Type B pancreatic cell (in vitro differentiated cells): ENCODE measurements at regions not wholly inside any gene's neighbourhood (a gene's known extent, or its start where the extent isn't known, plus 50 kb on each side); places are given as distances from the start of the nearest gene placed in this dataset.

Experiments used
- DNase-seq: peaks from one replicate; pipeline ENCODE4 v3.0.0; 2021; ENCODE audit warnings: mixed read lengths; ENCODE audit not compliant: unreplicated experiment; ENCODE audit errors: extremely low spot score
- H3K27ac Mint-ChIP-seq: 2 replicates; pipeline ENCODE4 v1.8.0; 2021; ENCODE audit warnings: mild to moderate bottlenecking, mixed read lengths
- H3K27me3 Mint-ChIP-seq: 2 replicates; pipeline ENCODE4 v1.8.0; 2021; ENCODE audit warnings: mixed read lengths
- H3K36me3 Mint-ChIP-seq: 2 replicates; pipeline ENCODE4 v1.8.0; 2021; ENCODE audit warnings: mixed read lengths
- H3K4me1 Mint-ChIP-seq: one replicate; pipeline ENCODE4 v1.8.0; 2021; ENCODE audit warnings: mixed read lengths; ENCODE audit not compliant: unreplicated experiment
- H3K4me3 Mint-ChIP-seq: 2 replicates; pipeline ENCODE4 v1.8.0; 2021; ENCODE audit warnings: mild to moderate bottlenecking, mixed read lengths
- H3K9me3 Mint-ChIP-seq: 2 replicates; pipeline ENCODE4 v1.8.0; 2021; ENCODE audit warnings: mixed read lengths
- TF ChIP-seq, protein P1 (sequence below): fragments of 200-600 bp; sonication (generic); conservative IDR thresholded peaks from 2 replicates; pipeline ENCODE4 v1.5.0; 2021; ENCODE audit warnings: antibody characterized with exemption, mild to moderate bottlenecking

DNA sequence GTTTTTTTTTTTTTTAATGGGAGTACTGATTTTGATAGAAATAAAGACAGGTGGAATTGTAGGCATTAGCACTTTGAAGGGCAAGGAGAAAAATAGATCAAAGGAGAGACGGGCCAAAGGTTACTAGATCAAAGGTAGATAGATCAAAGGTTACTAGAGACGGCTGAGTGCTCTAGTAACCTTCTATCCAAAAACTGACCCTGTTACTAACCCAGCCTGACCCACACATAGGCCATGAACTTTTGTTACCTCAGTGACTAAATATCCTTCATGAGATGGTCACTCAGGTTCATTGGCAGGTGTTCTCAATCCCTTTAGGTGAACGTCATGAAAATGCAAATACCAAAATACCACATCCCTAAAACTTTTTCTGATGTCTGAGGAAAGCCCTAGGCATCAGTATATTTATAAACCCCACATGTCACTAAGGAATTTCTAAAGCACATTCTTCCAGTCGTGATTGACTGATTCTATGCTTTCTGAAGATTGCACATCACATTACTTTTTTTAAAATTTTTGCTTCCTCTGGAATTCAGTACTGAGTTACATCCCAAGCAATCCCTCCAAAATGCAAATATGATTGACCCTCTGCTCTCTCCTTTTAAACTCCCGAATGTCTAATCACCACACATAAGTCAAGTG is 772.7 kb downstream of the BRINP1 start:
- H3K27ac Mint-ChIP-seq: no peak overlapping the region
- no peaks in the 10 kb centered on the region for H3K36me3 Mint-ChIP-seq
- no peak for DNase-seq
- TF ChIP-seq, protein P1, sequence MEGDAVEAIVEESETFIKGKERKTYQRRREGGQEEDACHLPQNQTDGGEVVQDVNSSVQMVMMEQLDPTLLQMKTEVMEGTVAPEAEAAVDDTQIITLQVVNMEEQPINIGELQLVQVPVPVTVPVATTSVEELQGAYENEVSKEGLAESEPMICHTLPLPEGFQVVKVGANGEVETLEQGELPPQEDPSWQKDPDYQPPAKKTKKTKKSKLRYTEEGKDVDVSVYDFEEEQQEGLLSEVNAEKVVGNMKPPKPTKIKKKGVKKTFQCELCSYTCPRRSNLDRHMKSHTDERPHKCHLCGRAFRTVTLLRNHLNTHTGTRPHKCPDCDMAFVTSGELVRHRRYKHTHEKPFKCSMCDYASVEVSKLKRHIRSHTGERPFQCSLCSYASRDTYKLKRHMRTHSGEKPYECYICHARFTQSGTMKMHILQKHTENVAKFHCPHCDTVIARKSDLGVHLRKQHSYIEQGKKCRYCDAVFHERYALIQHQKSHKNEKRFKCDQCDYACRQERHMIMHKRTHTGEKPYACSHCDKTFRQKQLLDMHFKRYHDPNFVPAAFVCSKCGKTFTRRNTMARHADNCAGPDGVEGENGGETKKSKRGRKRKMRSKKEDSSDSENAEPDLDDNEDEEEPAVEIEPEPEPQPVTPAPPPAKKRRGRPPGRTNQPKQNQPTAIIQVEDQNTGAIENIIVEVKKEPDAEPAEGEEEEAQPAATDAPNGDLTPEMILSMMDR: no peak
- no peak overlapping the region for H3K4me3 Mint-ChIP-seq
- no peaks in the 10 kb centered on the region for H3K27me3 Mint-ChIP-seq
- H3K9me3 Mint-ChIP-seq: no peaks in the 10 kb centered on the region
- no peaks in the 10 kb centered on the region for H3K4me1 Mint-ChIP-seq

DNA sequence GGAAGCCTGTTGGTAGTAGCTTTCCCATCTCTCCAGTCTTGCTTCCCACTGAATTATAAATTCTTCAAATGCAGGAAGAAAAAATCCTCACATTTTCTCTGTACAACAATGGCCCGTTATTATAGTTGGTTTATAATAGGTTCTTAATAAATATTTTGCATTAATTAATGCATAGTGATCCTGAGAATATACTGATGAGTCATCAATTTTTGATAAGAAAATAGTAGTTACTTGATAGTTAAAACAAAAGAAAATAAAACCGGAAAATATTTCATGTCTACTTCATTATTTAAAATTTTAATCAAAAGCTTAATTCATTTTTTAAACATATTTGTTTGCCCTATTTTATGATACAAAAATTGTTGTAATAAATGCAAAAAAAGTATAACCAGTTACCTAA is 762.6 kb downstream of the BRINP1 start:
- H3K27ac Mint-ChIP-seq: no peak overlapping the region
- no peaks in the 10 kb centered on the region for H3K9me3 Mint-ChIP-seq
- TF ChIP-seq, protein P1: no peak
- no peaks in the 10 kb centered on the region for H3K36me3 Mint-ChIP-seq
- no peaks in the 10 kb centered on the region for H3K4me1 Mint-ChIP-seq
- no peak overlapping the region for H3K4me3 Mint-ChIP-seq
- H3K27me3 Mint-ChIP-seq: no peaks in the 10 kb centered on the region
- no peak for DNase-seq

DNA sequence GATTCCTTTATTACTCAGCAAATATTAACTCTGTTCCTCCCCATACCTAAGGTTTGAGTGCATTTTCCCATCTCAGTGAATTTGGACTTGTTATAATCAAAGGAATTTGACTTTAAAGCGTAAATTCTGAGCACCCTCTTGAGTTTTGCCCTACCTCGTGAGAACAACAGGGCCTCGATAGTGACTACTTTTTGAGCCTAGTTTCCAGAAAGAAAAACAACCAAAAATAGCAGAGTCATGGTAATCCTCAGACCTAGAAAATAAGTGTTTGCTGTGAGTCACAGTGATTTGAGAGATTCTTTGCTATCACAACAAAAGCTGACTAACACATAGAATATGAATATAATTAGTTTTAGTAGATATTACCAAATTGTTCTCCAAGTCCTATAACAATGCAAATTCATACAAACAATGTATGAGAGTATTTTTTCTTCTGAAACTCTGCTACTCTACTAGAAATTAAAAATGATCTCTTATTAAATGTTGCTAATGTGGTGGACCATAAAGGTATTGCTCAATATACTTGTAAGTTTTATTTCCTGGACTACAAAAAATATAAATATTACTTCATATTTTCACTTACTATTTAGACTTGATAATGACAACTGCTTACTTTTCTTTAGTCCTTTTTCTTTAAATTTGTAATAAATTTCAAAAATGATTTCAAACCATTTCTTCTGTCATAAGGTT is 759.7 kb downstream of the BRINP1 start:
- TF ChIP-seq, protein P1: no peak
- H3K9me3 Mint-ChIP-seq: no peaks in the 10 kb centered on the region
- no peak overlapping the region for H3K27ac Mint-ChIP-seq
- DNase-seq: no peak
- H3K27me3 Mint-ChIP-seq: no peaks in the 10 kb centered on the region
- no peaks in the 10 kb centered on the region for H3K36me3 Mint-ChIP-seq
- no peak overlapping the region for H3K4me3 Mint-ChIP-seq
- no peaks in the 10 kb centered on the region for H3K4me1 Mint-ChIP-seq

DNA sequence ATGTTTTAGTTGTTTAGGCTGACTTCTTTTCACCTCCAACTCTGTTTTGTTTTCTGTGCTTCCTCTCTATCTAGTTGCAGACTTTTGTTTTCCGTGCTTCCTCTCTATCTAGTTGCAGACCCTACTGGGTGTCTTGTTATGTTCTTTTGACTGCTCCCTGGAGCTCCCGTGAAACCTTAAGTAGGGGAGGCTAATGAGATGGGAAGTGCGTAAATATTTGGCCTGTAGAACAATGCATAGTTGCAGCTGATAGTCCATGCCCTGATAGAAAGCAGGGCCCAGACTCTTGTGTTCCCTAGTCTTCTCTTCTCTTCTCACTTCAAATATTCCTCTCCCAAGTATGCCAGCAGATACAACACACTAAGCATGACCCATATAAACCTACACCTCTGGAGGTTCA is 757.0 kb downstream of the BRINP1 start:
- Mint-ChIP-seq H3K36me3 (no peaks in the 10 kb centered on the region), H3K9me3 (no peaks in the 10 kb centered on the region), H3K27me3 (no peaks in the 10 kb centered on the region), H3K4me3 (no peak overlapping the region), H3K4me1 (no peaks in the 10 kb centered on the region), H3K27ac (no peak overlapping the region)
- no peak for DNase-seq
- TF ChIP-seq, protein P1: no peak

DNA sequence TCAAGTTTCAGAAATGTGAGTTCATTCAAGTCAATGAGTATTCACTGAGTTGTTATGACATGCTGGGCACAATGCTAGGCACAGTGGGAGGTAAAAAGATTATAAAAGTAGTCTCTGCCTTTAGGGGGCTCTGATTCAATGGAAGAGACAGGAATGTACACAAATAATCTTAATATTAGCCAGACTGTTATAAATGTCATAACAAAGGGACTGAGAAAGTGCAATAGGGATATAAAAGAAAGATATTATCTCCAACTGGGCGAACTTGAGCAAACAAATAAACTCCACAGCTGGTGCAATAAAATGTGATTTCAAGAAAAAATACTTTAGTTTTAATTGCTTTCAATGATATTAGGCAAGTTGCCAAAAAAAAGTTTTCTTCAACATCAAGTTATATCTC is 755.2 kb downstream of the BRINP1 start:
- no peak for DNase-seq
- Mint-ChIP-seq H3K9me3 (no peaks in the 10 kb centered on the region), H3K36me3 (no peaks in the 10 kb centered on the region), H3K27ac (no peak overlapping the region), H3K4me3 (no peak overlapping the region), H3K4me1 (no peaks in the 10 kb centered on the region), H3K27me3 (no peaks in the 10 kb centered on the region)
- TF ChIP-seq, protein P1: no peak
